Bronchial epithelial cell (primary cell): ENCODE measurements at regions not wholly inside any gene's neighbourhood (a gene's known extent, or its start where the extent isn't known, plus 50 kb on each side); places are given as distances from the start of the nearest gene placed in this dataset.
A peak's percentile ranks its signal among the peaks of the same experiment; 100 is the strongest.

Source experiments
- DNase-seq: peaks from one replicate; pipeline ENCODE4 v3.0.0-alpha.2; 2010; ENCODE audit warnings: low read depth
- FAIRE-seq: peaks from 2 replicates; lab custom pipeline; 2011; peaks lifted over from hg19 to GRCh38; lab: Jason Lieb, UNC
- H3K27me3 ChIP-seq: 2 replicates; pipeline ENCODE4 v1.5.1; 2011; ENCODE audit warnings: low read length; ENCODE audit not compliant: control insufficient read depth, insufficient read depth
- H3K36me3 ChIP-seq: 2 replicates; pipeline ENCODE4 v1.5.1; 2011; ENCODE audit warnings: low read length; ENCODE audit not compliant: control insufficient read depth, insufficient read depth
- H3K4me3 ChIP-seq: 2 replicates; pipeline ENCODE4 v1.5.1; 2011; ENCODE audit warnings: mild to moderate bottlenecking, low read depth, low read length, control low read depth
- TF ChIP-seq, protein P1 (sequence below): IDR thresholded peaks from 2 replicates; pipeline ENCODE4 v1.5.1; 2011; ENCODE audit warnings: mild to moderate bottlenecking, moderate library complexity, low read length, control low read depth, inconsistent platforms; ENCODE audit not compliant: insufficient read depth, severe bottlenecking

DNA sequence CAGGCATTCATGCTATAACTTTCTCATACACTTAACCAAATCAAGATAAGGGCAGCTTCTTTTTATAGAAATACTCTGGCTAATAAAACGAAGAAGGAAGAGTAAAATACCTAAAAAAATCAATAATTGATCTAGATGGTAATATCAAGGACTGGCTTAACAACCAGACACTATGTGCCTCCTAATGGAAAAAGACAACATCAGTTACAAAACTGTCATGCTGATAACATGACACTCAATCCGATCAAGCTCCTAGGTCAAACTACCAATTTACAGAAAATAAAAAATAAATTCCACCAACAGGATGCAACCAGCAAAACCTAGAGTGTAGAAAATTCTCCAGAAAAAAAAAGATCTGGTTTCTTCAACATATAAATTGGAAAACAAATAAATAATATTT, 634.6 kb downstream of the IGSF11 start:
- FAIRE-seq (no peak), DNase-seq (no peak)
- no peaks in the 10 kb centered on the region for H3K36me3 ChIP-seq
- H3K4me3 ChIP-seq = no peak overlapping the region
- TF ChIP-seq, protein P1, sequence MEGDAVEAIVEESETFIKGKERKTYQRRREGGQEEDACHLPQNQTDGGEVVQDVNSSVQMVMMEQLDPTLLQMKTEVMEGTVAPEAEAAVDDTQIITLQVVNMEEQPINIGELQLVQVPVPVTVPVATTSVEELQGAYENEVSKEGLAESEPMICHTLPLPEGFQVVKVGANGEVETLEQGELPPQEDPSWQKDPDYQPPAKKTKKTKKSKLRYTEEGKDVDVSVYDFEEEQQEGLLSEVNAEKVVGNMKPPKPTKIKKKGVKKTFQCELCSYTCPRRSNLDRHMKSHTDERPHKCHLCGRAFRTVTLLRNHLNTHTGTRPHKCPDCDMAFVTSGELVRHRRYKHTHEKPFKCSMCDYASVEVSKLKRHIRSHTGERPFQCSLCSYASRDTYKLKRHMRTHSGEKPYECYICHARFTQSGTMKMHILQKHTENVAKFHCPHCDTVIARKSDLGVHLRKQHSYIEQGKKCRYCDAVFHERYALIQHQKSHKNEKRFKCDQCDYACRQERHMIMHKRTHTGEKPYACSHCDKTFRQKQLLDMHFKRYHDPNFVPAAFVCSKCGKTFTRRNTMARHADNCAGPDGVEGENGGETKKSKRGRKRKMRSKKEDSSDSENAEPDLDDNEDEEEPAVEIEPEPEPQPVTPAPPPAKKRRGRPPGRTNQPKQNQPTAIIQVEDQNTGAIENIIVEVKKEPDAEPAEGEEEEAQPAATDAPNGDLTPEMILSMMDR = no peak
- H3K27me3 ChIP-seq = no peaks in the 10 kb centered on the region

DNA sequence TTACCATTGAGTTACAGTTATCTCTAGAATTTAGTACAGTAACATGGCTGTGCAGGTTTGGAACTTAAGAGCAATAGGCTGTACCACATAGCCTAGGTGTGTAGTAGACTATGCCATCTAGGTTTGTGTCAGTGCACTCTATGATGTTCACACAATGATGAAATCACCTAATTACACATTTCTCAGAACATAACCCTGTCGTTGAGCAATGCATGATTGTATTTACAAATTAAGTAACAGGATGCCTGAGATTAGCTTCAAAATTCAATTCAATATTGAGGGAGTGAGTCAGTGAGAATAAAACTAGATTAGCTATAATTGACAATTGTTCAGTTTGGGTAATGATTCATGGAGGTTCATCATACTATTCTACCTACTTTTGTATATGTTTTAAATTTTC, 633.8 kb downstream of the IGSF11 start:
- Histone ChIP-seq H3K36me3 (no peaks in the 10 kb centered on the region), H3K4me3 (no peak overlapping the region), H3K27me3 (no peaks in the 10 kb centered on the region)
- DNase-seq (peak; percentile 98), FAIRE-seq (no peak)
- TF ChIP-seq, protein P1 = no peak

DNA sequence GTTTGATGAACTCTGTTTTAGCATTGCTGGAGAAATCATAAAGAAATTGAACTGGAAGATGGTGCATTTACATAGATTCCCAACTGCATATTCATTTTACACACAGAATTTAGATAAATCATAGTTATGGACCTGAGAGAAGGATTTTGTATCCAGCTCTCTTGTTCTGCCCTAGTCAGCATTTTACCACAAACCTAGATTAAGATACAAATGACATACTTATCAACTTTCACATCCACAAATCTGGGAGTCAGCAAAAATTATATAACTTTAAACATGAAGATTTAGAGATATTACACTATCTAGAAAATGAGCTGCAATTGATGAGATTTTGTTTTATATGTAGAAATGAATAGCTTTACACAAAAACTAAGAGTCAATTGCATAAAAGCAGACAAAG, 632.8 kb downstream of the IGSF11 start:
- Histone ChIP-seq H3K36me3 (no peaks in the 10 kb centered on the region), H3K27me3 (no peaks in the 10 kb centered on the region), H3K4me3 (no peak overlapping the region)
- FAIRE-seq (no peak), DNase-seq (no peak)
- TF ChIP-seq, protein P1 = no peak

DNA sequence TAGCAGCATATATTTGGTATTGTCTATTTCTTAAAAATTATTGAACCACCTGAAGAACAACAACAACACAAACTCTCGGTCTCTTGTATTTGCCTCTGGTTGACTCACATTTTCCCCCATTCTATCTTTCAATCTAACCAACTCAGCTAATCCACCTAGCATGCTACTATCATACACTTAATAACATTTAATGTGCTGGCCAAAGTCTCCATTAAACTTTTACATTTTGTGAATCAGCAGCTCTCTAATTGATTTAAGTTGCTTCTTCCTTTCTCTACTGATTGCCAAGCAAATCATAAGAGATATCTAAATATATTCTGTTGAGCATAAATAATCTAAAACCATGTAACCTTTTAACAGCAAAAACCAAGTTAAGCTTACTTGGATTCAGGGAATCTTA, 631.7 kb downstream of the IGSF11 start:
- H3K36me3 ChIP-seq = no peaks in the 10 kb centered on the region
- no peak overlapping the region for H3K4me3 ChIP-seq
- TF ChIP-seq, protein P1 = no peak
- H3K27me3 ChIP-seq = no peaks in the 10 kb centered on the region
- FAIRE-seq (no peak), DNase-seq (no peak)

DNA sequence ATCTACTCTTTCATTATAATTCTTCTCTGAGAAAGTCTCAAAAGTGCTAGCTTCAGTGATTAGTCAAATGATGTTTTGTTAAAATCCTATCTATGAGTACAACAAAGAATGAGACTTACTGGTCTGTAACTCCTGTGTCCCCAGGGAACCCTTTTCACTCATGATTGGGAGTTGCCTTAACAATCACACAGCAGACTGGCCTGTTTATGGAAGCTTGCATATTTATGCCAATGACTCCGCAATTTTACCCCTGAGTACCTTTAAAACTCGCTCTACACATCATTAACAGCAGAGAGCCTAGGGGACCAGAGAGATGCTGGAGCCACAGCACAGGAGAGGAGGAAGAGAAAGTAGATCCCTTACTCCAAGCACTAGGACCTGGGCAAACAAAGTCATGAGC, 628.1 kb downstream of the IGSF11 start:
- no peak overlapping the region for H3K4me3 ChIP-seq
- FAIRE-seq (no peak), DNase-seq (no peak)
- TF ChIP-seq, protein P1 = no peak
- H3K36me3 ChIP-seq = no peaks in the 10 kb centered on the region
- no peaks in the 10 kb centered on the region for H3K27me3 ChIP-seq

DNA sequence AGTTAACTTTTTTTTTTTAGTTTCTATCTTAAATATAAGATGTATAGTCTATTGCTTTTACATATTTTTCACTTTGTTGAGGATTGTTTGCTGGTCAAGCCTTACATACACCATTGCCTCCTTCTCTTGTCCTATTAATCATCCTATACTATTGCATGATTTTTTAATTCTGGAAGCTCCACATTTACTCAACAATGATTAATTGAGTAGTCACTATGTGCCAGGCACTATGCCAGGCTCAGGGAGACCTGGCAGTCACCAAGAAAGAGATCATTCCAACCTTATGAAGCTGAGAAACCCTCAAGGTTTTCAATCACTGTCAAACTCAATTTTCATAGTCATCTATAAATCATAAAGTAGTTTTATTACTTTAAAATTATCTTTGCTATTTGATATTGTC, 626.2 kb downstream of the IGSF11 start:
- Histone ChIP-seq H3K27me3 (no peaks in the 10 kb centered on the region), H3K4me3 (no peak overlapping the region), H3K36me3 (no peaks in the 10 kb centered on the region)
- TF ChIP-seq, protein P1 = no peak
- DNase-seq (peak; percentile 93), FAIRE-seq (no peak)
